ENCODE measurements at regions not wholly inside any gene's neighbourhood (a gene's known extent, or its start where the extent isn't known, plus 50 kb on each side); places are given as distances from the start of the nearest gene placed in this dataset.

DNA sequence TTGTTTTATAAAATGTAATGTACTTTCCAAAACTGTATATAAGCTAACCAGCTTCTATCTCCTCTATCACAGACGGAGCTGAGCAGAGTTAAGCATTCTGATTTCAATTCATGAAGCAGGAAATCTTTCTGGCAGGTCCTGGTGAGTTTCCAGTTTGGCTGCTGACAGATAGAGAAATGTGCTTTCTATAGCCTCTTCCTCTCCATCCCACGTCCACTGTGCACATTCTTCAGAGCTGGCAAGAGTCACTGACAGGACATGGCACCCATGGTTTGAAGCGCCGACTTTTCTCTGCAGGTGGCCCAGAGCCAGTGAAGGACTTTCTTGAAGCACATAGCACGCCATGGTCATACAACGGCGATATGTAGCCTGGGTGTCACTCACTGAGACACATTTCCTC, 52.3 kb upstream of the POU2F1 start:
- WGBS, 2 donors (ENCODE audit: low coverage in 1 of 2), result 67 to 73% methylated on average over 1 to 7 of the region's 7 CpGs
- no peak for DNase-seq
- no peak overlapping the region for H3K27ac ChIP-seq
- H3K27me3 ChIP-seq, result no peaks in the 10 kb centered on the region
- H3K4me1 ChIP-seq, result peaks cover 0 to 36% (median 17%) of the 10 kb centered on the region in 4 donors
- no peaks in the 10 kb centered on the region for H3K36me3 ChIP-seq
- no peak overlapping the region for H3K4me3 ChIP-seq
- intact Hi-C loops (cut with DNase I; ENCODE audit: low total_unique reads) (no loop called here), in situ Hi-C loops (cut with MboI; ENCODE audit: low pct_ligation_motif_present in 1 of 4, low pct_unique_long_range_greater_than_20kb in 1 of 4, low sequenced_read_pairs in 3 of 4) (no loop called here)
- no peaks in the 10 kb centered on the region for H3K9me3 ChIP-seq
- TF ChIP-seq EP300 (IDR thresholded peaks at IDR 0.05; ENCODE audit: low read depth) (no peak), POLR2AphosphoS5 (IDR thresholded peaks at IDR 0.05) (no peak), POLR2A (IDR thresholded peaks at IDR 0.05) (no peak)
- TF ChIP-seq, protein P1, sequence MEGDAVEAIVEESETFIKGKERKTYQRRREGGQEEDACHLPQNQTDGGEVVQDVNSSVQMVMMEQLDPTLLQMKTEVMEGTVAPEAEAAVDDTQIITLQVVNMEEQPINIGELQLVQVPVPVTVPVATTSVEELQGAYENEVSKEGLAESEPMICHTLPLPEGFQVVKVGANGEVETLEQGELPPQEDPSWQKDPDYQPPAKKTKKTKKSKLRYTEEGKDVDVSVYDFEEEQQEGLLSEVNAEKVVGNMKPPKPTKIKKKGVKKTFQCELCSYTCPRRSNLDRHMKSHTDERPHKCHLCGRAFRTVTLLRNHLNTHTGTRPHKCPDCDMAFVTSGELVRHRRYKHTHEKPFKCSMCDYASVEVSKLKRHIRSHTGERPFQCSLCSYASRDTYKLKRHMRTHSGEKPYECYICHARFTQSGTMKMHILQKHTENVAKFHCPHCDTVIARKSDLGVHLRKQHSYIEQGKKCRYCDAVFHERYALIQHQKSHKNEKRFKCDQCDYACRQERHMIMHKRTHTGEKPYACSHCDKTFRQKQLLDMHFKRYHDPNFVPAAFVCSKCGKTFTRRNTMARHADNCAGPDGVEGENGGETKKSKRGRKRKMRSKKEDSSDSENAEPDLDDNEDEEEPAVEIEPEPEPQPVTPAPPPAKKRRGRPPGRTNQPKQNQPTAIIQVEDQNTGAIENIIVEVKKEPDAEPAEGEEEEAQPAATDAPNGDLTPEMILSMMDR (IDR thresholded peaks at IDR 0.05), result no peak

DNA sequence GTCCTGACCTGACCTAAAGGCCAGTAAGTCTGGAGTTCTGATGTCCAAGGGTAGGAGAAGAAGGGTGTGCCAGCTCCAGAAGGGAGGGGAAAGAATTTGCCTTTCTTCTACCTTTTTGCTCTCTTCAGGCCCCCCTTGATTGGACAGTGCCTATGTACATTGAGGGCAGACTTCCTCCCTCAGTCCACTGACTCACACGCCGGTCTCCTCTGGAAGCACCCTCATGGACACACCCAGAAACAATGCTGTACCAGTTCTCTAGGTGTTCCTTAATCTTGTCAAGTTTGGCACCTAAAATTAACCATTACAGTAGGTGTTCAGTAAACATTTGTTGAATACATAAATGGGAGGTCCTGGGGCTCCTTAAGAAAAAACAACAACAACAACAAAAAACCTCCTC, 51.0 kb upstream of the POU2F1 start:
- 88% methylated on average over 2 of the region's 2 CpGs; no CpG with 5 or more reads in 1 of the 2 donors for WGBS, 2 donors (ENCODE audit: low coverage in 1 of 2)
- Histone ChIP-seq H3K36me3 (no peaks in the 10 kb centered on the region), H3K27me3 (no peaks in the 10 kb centered on the region), H3K27ac (no peak overlapping the region), H3K4me1 (peaks cover 0 to 24% (median 12%) of the 10 kb centered on the region in 4 donors), H3K4me3 (no peak overlapping the region), H3K9me3 (no peaks in the 10 kb centered on the region)
- in situ Hi-C loops (cut with MboI; ENCODE audit: low pct_ligation_motif_present in 1 of 4, low pct_unique_long_range_greater_than_20kb in 1 of 4, low sequenced_read_pairs in 3 of 4), result no loop called here
- intact Hi-C loops (cut with DNase I; ENCODE audit: low total_unique reads), result no loop called here
- no peak for DNase-seq
- TF ChIP-seq POLR2A (IDR thresholded peaks at IDR 0.05) (no peak), POLR2AphosphoS5 (IDR thresholded peaks at IDR 0.05) (no peak), EP300 (IDR thresholded peaks at IDR 0.05; ENCODE audit: low read depth) (no peak)
- TF ChIP-seq, protein P1 (IDR thresholded peaks at IDR 0.05), result no peak

All from transverse colon (tissue), 4 donors.